ENCODE measurements at regions not wholly inside any gene's neighbourhood (a gene's known extent, or its start where the extent isn't known, plus 50 kb on each side); places are given as distances from the start of the nearest gene placed in this dataset.

DNA sequence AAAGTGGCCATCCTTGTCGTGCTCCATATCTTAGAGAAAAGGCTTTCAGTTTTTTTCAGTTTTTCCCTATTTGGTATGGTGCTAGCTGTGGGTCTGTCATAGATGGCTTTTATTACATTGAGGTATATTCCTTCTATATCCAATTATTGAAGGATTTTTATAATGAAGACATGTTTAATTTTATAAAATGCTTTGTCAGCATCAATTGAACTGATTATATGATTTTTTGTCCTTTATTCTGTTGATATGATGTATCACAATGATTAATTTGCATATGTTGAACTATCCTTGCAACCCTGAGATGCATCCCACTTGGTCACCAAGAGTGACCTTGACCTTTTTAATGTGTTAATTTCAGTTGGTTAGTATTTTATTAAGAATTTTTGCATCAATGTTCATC, 55.1 kb upstream of the VGLL2 start:
- TF ChIP-seq HDAC6 (IDR thresholded peaks at IDR 0.05; ENCODE audit: low read depth, low read length): no peak
- TF ChIP-seq, protein P1, sequence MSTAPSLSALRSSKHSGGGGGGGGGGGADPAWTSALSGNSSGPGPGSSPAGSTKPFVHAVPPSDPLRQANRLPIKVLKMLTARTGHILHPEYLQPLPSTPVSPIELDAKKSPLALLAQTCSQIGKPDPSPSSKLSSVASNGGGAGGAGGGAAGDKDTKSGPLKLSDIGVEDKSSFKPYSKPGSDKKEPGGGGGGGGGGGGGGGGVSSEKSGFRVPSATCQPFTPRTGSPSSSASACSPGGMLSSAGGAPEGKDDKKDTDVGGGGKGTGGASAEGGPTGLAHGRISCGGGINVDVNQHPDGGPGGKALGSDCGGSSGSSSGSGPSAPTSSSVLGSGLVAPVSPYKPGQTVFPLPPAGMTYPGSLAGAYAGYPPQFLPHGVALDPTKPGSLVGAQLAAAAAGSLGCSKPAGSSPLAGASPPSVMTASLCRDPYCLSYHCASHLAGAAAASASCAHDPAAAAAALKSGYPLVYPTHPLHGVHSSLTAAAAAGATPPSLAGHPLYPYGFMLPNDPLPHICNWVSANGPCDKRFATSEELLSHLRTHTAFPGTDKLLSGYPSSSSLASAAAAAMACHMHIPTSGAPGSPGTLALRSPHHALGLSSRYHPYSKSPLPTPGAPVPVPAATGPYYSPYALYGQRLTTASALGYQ (CRISPR knock-in tag; IDR thresholded peaks at IDR 0.05): no peak
- TF ChIP-seq, protein P2, sequence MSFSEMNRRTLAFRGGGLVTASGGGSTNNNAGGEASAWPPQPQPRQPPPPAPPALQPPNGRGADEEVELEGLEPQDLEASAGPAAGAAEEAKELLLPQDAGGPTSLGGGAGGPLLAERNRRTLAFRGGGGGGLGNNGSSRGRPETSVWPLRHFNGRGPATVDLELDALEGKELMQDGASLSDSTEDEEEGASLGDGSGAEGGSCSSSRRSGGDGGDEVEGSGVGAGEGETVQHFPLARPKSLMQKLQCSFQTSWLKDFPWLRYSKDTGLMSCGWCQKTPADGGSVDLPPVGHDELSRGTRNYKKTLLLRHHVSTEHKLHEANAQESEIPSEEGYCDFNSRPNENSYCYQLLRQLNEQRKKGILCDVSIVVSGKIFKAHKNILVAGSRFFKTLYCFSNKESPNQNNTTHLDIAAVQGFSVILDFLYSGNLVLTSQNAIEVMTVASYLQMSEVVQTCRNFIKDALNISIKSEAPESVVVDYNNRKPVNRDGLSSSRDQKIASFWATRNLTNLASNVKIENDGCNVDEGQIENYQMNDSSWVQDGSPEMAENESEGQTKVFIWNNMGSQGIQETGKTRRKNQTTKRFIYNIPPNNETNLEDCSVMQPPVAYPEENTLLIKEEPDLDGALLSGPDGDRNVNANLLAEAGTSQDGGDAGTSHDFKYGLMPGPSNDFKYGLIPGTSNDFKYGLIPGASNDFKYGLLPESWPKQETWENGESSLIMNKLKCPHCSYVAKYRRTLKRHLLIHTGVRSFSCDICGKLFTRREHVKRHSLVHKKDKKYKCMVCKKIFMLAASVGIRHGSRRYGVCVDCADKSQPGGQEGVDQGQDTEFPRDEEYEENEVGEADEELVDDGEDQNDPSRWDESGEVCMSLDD (CRISPR knock-in tag; IDR thresholded peaks at IDR 0.05; ENCODE audit: borderline replicate concordance): no peak
- TF ChIP-seq MTA3 (CRISPR knock-in tag; IDR thresholded peaks at IDR 0.05): no peak
- no peak for TF ChIP-seq ZBTB3 (CRISPR knock-in tag; IDR thresholded peaks at IDR 0.05; ENCODE audit: borderline replicate concordance, low read depth)
- no peak for TF ChIP-seq ZFP41 (CRISPR knock-in tag; IDR thresholded peaks at IDR 0.05; ENCODE audit: borderline replicate concordance)

All from HepG2 (cell line).